Panc1 (cell line): ENCODE measurements at regions not wholly inside any gene's neighbourhood (a gene's known extent, or its start where the extent isn't known, plus 50 kb on each side); places are given as distances from the start of the nearest gene placed in this dataset.

Experiments
- ATAC-seq: fragments of 200-7000 bp; cut with Tn5 transposase; 2 replicates; pipeline ENCODE4 v1.9.1; 2020; ENCODE audit warnings: mild to moderate bottlenecking, moderate library complexity
- BruUV-seq: library from RNA; stranded (reverse); fragments of 400-500 nt; replicated peaks from 2 replicates; lab custom pipeline; 2021; lab: Mats Ljungman, UMichigan
- CTCF ChIA-PET: fragments of 300-600 bp; sonication (Branson Sonifier 250); formaldehyde crosslinking; loops from one replicate; lab custom pipeline; 2022; ENCODE audit warnings: antibody characterized with exemption; lab: Charles Lee
- POLR2A ChIA-PET: fragments of 300-600 bp; sonication (Branson Sonifier 250); formaldehyde crosslinking; loops from one replicate; lab custom pipeline; 2022; ENCODE audit warnings: antibody characterized with exemption; lab: Charles Lee
- DNase-seq: peaks from one replicate; pipeline ENCODE4 v3.0.0-alpha.2; 2010; ENCODE audit warnings: low read depth, low spot score
- H3K27ac ChIP-seq: 2 replicates; pipeline ENCODE4 v1.5.1; 2011; ENCODE audit warnings: mild to moderate bottlenecking, low read length, inconsistent platforms
- H3K27me3 ChIP-seq: fragments of 200-500 bp; sonication (Bioruptor generic); 2 replicates; pipeline ENCODE4 v1.6.0; 2014; ENCODE audit warnings: low read length, inconsistent platforms; ENCODE audit not compliant: control insufficient read depth, insufficient read depth
- H3K36me3 ChIP-seq: fragments of 200-500 bp; sonication (Bioruptor generic); 2 replicates; pipeline ENCODE4 v1.5.1; 2014; ENCODE audit warnings: inconsistent platforms, mild to moderate bottlenecking, low read length, moderate library complexity; ENCODE audit not compliant: control insufficient read depth, insufficient read depth
- H3K4me1 ChIP-seq: 2 replicates; pipeline ENCODE4 v1.5.1; 2011; ENCODE audit warnings: inconsistent platforms, mild to moderate bottlenecking, low read length, moderate library complexity; ENCODE audit not compliant: control insufficient read depth, insufficient read depth
- H3K4me3 ChIP-seq, 2 experiments: 2 replicates each; pipeline ENCODE4 v1.5.1; 2011 to 2012; ENCODE audit warnings: low read depth in 2 of 2, low read length in 2 of 2, mild to moderate bottlenecking in 2 of 2, inconsistent platforms in 1 of 2, moderate library complexity in 1 of 2
- H3K9me3 ChIP-seq: fragments of 200-500 bp; sonication (Bioruptor generic); 2 replicates; pipeline ENCODE4 v1.5.1; 2014; ENCODE audit warnings: low read depth, mild to moderate bottlenecking, inconsistent platforms, low read length, moderate library complexity; ENCODE audit not compliant: control insufficient read depth, insufficient read depth
- POLR2AphosphoS5 ChIP-seq: IDR thresholded peaks from 2 replicates; pipeline ENCODE4 v1.6.1; 2012; ENCODE audit warnings: mild to moderate bottlenecking, low read depth, low read length, moderate library complexity
- SIN3A ChIP-seq: IDR thresholded peaks from 2 replicates; pipeline ENCODE4 v1.6.1; 2012; ENCODE audit warnings: low read depth, mild to moderate bottlenecking, low read length, moderate library complexity, borderline replicate concordance; ENCODE audit not compliant: insufficient read depth
- TCF7L2 ChIP-seq: IDR thresholded peaks from 2 replicates; pipeline ENCODE4 v1.6.1; 2011; ENCODE audit warnings: mild to moderate bottlenecking, low read depth, low read length, inconsistent platforms
- in situ Hi-C: cut with HindIII; loops from 2 replicates; pipeline ENCODE4 v1.10.0; 2016; ENCODE audit warnings: low sequenced_read_pairs, low pct_unique_long_range_greater_than_20kb
- intact Hi-C: fragments of 100-400 bp; cut with micrococcal nuclease; formaldehyde crosslinking; loops from one replicate; pipeline ENCODE4 v1.10.0; 2022; ENCODE audit not compliant: unreplicated experiment
- TF ChIP-seq, protein P1 (sequence below), 2 experiments: IDR thresholded peaks; 2 replicates each; pipeline ENCODE4 v1.6.1; 2011 to 2012; ENCODE audit warnings: low read depth in 2 of 2, control low read depth in 1 of 2, low read length in 1 of 2, mild to moderate bottlenecking in 1 of 2, moderate library complexity in 1 of 2; ENCODE audit not compliant: insufficient read depth in 1 of 2
- TF ChIP-seq, protein P2 (sequence below): fragments of 450-650 bp; IDR thresholded peaks from 2 replicates; pipeline ENCODE4 v1.5.1; 2017; ENCODE audit warnings: mild to moderate bottlenecking

DNA sequence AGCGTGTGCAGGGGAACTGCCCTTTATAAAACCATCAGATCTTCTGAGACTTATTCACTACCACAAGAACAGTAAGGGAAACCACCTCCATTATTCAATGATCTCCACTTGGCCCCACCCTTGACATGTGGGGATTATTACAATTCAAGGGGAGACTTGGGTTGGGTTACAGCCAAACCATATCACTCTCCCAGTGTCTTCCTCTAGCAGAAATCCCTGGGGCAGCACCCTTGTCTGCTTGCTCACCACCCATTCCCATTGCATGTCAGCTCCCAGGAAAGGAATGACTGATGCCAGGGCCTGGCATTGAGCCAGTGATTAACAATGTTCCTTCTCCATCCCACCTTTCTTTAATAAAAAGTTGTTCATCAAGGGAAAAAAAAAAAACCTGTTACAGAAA, 199.0 kb downstream of the IRX1 start:
- POLR2A ChIA-PET, result no interaction called here
- H3K27me3 ChIP-seq, result no peaks in the 10 kb centered on the region
- H3K4me3 ChIP-seq, result no peak overlapping the region
- TF ChIP-seq, protein P1, sequence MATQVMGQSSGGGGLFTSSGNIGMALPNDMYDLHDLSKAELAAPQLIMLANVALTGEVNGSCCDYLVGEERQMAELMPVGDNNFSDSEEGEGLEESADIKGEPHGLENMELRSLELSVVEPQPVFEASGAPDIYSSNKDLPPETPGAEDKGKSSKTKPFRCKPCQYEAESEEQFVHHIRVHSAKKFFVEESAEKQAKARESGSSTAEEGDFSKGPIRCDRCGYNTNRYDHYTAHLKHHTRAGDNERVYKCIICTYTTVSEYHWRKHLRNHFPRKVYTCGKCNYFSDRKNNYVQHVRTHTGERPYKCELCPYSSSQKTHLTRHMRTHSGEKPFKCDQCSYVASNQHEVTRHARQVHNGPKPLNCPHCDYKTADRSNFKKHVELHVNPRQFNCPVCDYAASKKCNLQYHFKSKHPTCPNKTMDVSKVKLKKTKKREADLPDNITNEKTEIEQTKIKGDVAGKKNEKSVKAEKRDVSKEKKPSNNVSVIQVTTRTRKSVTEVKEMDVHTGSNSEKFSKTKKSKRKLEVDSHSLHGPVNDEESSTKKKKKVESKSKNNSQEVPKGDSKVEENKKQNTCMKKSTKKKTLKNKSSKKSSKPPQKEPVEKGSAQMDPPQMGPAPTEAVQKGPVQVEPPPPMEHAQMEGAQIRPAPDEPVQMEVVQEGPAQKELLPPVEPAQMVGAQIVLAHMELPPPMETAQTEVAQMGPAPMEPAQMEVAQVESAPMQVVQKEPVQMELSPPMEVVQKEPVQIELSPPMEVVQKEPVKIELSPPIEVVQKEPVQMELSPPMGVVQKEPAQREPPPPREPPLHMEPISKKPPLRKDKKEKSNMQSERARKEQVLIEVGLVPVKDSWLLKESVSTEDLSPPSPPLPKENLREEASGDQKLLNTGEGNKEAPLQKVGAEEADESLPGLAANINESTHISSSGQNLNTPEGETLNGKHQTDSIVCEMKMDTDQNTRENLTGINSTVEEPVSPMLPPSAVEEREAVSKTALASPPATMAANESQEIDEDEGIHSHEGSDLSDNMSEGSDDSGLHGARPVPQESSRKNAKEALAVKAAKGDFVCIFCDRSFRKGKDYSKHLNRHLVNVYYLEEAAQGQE (IDR thresholded peaks at IDR 0.05; ENCODE audit: insufficient read depth in 1 of 2, low read depth in 2 of 2, low read length in 1 of 2), result no peak
- TF ChIP-seq SIN3A (no peak), TCF7L2 (no peak)
- TF ChIP-seq, protein P2, sequence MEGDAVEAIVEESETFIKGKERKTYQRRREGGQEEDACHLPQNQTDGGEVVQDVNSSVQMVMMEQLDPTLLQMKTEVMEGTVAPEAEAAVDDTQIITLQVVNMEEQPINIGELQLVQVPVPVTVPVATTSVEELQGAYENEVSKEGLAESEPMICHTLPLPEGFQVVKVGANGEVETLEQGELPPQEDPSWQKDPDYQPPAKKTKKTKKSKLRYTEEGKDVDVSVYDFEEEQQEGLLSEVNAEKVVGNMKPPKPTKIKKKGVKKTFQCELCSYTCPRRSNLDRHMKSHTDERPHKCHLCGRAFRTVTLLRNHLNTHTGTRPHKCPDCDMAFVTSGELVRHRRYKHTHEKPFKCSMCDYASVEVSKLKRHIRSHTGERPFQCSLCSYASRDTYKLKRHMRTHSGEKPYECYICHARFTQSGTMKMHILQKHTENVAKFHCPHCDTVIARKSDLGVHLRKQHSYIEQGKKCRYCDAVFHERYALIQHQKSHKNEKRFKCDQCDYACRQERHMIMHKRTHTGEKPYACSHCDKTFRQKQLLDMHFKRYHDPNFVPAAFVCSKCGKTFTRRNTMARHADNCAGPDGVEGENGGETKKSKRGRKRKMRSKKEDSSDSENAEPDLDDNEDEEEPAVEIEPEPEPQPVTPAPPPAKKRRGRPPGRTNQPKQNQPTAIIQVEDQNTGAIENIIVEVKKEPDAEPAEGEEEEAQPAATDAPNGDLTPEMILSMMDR, result no peak
- intact Hi-C loops, result no loop called here
- H3K27ac ChIP-seq, result no peak overlapping the region
- no peaks in the 10 kb centered on the region for H3K4me1 ChIP-seq
- no peaks in the 10 kb centered on the region for H3K36me3 ChIP-seq
- CTCF ChIA-PET, result no interaction called here
- BruUV-seq, result no TSS peak
- ATAC-seq (no peak), DNase-seq (no peak)
- H3K9me3 ChIP-seq, result no peaks in the 10 kb centered on the region
- in situ Hi-C loops, result no loop called here

DNA sequence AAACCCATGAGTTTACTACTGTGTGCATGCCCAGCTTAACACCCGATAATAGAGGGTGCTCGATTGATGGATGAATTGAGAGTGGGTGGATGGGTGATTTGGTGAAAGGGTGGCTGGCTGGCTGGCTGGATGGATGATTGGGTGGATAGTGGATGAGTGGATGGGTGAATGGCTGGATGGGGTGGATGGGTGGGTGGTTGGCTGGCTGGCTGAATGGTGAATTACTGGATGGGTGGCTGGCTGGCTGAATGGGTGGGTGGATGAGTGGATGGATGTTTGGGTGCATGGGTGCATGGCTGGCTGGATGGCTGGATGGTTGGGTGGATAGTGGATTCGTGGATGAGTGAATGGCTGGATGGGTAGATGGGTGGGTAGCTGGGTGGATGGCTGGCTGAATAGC, 201.1 kb downstream of the IRX1 start:
- TF ChIP-seq, protein P2, result no peak
- TF ChIP-seq POLR2AphosphoS5, result no peak
- TF ChIP-seq, protein P1 (IDR thresholded peaks at IDR 0.05; ENCODE audit: insufficient read depth in 1 of 2, low read depth in 2 of 2, low read length in 1 of 2), result no peak
- no peak for TF ChIP-seq TCF7L2
- no peak for TF ChIP-seq SIN3A
- ATAC-seq (no peak), DNase-seq (no peak)
- Histone ChIP-seq H3K4me3 (no peak overlapping the region), H3K27ac (no peak overlapping the region), H3K4me1 (no peaks in the 10 kb centered on the region), H3K36me3 (no peaks in the 10 kb centered on the region), H3K9me3 (no peaks in the 10 kb centered on the region), H3K27me3 (no peaks in the 10 kb centered on the region)
- ChIA-PET CTCF (interaction anchor here (0.8 kb wide), 1 partner anchor 793 kb away, joined by 5 read pairs; no protein-coding TSS in a partner anchor), POLR2A (no interaction called here)
- no TSS peak for BruUV-seq
- in situ Hi-C loops, result no loop called here
- intact Hi-C loops, result no loop called here
